Endothelial cell of umbilical vein (primary cell): ENCODE measurements at regions not wholly inside any gene's neighbourhood (a gene's known extent, or its start where the extent isn't known, plus 50 kb on each side); places are given as distances from the start of the nearest gene placed in this dataset.

Source experiments
- EZH2 ChIP-seq: IDR thresholded peaks from 2 replicates; pipeline ENCODE4 v1.6.1; 2012; ENCODE audit warnings: borderline replicate concordance, low read depth, mild to moderate bottlenecking, moderate library complexity, low read length, inconsistent platforms; ENCODE audit not compliant: severe bottlenecking
- JUN ChIP-seq: IDR thresholded peaks from 2 replicates; pipeline ENCODE4 v1.6.1; 2011; ENCODE audit warnings: borderline replicate concordance, low read depth; ENCODE audit not compliant: insufficient read length, insufficient read depth
- POLR2A ChIP-seq: IDR thresholded peaks from 2 replicates; pipeline ENCODE4 v1.6.1; 2012; ENCODE audit warnings: low read depth, mild to moderate bottlenecking, control low read depth, low read length
- POLR2AphosphoS5 ChIP-seq: IDR thresholded peaks from 2 replicates; pipeline ENCODE4 v1.6.1; 2012; ENCODE audit warnings: low read depth, mild to moderate bottlenecking, control low read depth, low read length, moderate library complexity; ENCODE audit not compliant: insufficient read depth
- TF ChIP-seq, protein P1 (sequence below), 2 donors: IDR thresholded peaks; 1 replicate in 1 of 2; 2 replicates in 1 of 2; pipeline ENCODE4 v1.5.1; 2011; ENCODE audit warnings: low read length in 2 of 2, mild to moderate bottlenecking in 2 of 2, moderate library complexity in 2 of 2, control low read depth in 1 of 2, inconsistent platforms in 1 of 2, low read depth in 1 of 2; ENCODE audit not compliant: insufficient read depth in 1 of 2; ENCODE audit errors: extremely low read depth in 1 of 2
- TF ChIP-seq, protein P2 (sequence below): IDR thresholded peaks from 2 replicates; pipeline ENCODE4 v1.6.1; 2011; ENCODE audit not compliant: insufficient read depth, insufficient read length

DNA sequence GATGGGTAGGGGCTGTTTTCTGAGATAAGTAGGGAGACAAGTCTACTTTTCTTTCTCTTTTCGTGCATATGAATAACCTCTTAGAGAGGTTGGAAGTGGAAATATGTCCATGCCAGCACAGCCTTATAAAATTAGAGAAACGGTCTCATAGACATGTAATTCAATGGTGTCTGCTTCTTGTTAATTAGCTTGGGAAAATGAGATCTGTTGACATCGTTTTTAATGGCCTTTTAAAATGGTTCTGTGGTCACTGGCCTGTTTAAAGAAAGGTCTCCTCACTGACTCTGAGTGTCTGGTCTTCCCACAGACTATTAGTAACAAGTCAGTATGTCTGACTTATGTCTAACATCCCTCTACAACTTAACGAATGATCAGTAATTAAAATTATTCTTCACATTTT, 487.1 kb downstream of the SLITRK6 start:
- TF ChIP-seq, protein P1, sequence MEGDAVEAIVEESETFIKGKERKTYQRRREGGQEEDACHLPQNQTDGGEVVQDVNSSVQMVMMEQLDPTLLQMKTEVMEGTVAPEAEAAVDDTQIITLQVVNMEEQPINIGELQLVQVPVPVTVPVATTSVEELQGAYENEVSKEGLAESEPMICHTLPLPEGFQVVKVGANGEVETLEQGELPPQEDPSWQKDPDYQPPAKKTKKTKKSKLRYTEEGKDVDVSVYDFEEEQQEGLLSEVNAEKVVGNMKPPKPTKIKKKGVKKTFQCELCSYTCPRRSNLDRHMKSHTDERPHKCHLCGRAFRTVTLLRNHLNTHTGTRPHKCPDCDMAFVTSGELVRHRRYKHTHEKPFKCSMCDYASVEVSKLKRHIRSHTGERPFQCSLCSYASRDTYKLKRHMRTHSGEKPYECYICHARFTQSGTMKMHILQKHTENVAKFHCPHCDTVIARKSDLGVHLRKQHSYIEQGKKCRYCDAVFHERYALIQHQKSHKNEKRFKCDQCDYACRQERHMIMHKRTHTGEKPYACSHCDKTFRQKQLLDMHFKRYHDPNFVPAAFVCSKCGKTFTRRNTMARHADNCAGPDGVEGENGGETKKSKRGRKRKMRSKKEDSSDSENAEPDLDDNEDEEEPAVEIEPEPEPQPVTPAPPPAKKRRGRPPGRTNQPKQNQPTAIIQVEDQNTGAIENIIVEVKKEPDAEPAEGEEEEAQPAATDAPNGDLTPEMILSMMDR (IDR thresholded peaks at IDR 0.05; ENCODE audit: extremely low read depth in 1 of 2, insufficient read depth in 1 of 2, low read depth in 1 of 2, low read length in 2 of 2) = no peak
- TF ChIP-seq POLR2A (no peak), POLR2AphosphoS5 (no peak), EZH2 (no peak), JUN (no peak)
- TF ChIP-seq, protein P2, sequence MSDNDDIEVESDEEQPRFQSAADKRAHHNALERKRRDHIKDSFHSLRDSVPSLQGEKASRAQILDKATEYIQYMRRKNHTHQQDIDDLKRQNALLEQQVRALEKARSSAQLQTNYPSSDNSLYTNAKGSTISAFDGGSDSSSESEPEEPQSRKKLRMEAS = no peak
